IPS DF 4.7 (cell line): ENCODE measurements at regions not wholly inside any gene's neighbourhood (a gene's known extent, or its start where the extent isn't known, plus 50 kb on each side); places are given as distances from the start of the nearest gene placed in this dataset.
"Not testable (repeated sequence)": the region's sequence is repeated elsewhere in the genome, so short reads cannot be mapped to it uniquely, and the experiment has no call there.

Source experiments
- DNase-seq: peaks from one replicate; pipeline ENCODE4 v3.0.0-alpha.2; 2013; ENCODE audit warnings: low spot score; ENCODE audit errors: extremely low read depth

- not testable (repeated sequence) for DNase-seq
Observed at GRCh38 chr2:111395350-111396128, 274.8 kb downstream of the BCL2L11 start.

GRCh38 chr2:111400598-111401253, 280.0 kb downstream of the BCL2L11 start:
- not testable (repeated sequence) for DNase-seq

DNA sequence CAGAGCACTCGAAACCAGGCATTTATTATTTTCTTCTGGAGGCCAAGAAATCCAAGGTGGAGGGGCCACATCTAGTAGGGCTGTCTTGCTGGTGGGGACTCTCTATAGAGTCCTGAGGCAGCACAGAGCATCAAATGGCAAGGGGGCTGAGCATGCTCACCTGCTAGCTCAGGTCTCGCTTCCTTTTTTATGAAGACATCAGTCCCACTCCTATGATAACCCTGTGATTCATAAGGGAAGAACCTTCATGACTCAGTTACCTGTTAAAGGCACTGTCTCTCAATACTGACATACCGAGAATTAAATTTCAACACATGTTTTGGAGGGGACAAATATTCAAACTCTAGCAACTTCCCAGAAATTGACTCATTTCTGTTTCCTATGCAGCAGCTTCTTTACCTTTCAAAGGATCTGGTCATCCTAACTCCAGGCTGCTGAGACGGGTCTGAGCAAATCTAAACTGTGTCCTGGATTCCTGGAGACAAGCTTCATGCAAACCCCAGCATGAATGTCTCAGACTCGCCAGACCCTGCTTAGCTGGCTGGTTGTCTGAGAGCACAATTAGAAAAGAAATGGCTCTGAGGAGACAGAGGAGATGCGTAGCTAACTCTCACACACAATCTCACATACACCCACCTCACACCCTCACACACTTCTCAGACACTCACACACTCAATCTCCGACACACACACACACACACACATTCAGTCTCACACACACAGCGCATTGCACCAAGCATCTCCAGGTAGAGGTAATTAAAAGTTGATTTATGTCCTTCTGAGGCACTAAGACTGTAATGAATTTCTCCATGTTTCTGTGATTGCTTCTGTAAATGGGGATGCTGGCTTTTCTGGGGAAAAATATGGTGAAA, 280.8 kb downstream of the BCL2L11 start:
- not testable (repeated sequence) for DNase-seq

- DNase-seq, result not testable (repeated sequence)
Observed at GRCh38 chr2:111402450-111402849, 281.7 kb downstream of the BCL2L11 start.

- DNase-seq, result not testable (repeated sequence)
Observed at GRCh38 chr2:111403287-111403686, 282.6 kb downstream of the BCL2L11 start.

- DNase-seq, result not testable (repeated sequence)
Observed at GRCh38 chr2:111406616-111407015, 285.9 kb downstream of the BCL2L11 start.

GRCh38 chr2:111407632-111408194, 287.0 kb downstream of the BCL2L11 start:
- not testable (repeated sequence) for DNase-seq

GRCh38 chr2:111410868-111411406, 290.2 kb downstream of the BCL2L11 start:
- not testable (repeated sequence) for DNase-seq

DNA sequence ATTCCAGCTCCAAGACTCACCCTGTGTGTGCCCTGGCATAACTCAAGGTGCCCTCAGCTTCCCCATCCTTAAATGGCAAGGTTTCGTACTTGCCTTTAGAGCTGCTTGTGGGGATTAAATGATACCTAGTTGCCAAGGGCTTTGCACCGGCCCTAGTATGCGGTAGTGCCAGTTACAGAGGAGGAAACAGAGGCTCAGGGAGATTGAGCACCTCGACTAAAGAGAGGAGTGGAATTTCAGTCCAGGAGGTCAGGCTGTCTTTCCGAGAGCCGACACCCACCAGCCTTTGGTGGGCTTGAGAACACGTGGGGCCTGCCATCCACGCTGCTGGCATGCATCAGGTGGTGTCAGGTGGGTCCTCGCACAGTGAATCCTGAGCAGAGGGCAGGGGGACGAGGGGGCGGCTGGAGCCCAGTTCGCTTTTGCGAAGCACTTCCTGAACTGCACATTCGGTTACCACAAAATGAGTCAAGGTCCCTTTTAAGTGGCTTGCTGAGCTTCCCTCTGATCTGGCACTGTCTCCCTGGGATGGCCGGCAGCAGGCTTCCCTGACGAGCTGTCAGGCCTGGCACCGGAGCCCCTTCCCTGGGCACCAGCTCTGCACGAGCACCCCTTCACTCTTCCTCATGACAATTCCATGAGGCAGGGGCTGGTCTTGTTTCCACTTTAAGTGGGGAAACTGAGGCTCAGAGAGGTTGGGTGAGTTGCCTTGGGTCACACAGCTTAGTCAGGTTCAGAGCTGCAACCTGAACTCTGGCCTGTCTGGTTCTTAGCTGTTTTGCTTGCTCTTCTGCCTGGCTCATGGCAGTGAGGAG, 291.4 kb downstream of the BCL2L11 start:
- not testable (repeated sequence) for DNase-seq

DNA sequence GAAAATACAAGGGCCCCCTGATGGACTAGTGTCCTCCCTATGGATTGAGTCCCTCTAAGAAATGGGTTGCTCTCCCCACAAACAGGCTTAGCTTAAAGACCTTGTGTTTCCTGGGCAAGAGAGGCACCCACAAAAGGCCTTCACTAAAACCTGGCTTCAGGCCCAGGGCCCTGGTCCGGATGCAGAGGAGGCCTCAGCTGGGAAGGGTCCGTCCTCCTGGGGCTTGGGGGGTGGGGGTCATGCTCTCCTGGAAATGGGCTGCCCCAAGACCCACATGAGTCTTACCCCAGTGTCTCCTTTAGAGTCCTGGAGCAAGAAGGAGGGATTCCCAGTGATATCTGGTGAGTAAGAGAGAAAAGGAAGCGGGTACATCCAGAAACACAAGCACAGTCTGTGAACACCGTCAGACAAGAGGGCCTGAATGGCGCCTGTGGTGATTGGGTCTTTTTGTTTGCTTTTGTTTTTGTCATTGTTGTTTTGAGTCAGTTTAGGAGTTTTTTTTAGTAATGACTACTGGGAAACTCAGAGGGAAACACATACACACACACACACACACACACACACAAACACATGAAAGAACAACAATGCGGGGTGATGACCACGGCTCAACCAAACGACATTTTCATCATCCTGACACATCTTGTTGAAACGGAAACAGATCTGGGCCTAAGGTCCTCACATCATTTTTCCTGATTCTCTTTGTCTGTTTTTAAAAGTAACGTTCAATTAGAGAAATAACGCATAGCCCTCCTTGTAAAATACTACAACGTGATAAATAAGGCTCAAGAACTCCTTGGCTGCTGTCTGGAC, 292.3 kb downstream of the BCL2L11 start:
- not testable (repeated sequence) for DNase-seq

GRCh38 chr2:111413950-111414349, 293.2 kb downstream of the BCL2L11 start:
- not testable (repeated sequence) for DNase-seq

DNA sequence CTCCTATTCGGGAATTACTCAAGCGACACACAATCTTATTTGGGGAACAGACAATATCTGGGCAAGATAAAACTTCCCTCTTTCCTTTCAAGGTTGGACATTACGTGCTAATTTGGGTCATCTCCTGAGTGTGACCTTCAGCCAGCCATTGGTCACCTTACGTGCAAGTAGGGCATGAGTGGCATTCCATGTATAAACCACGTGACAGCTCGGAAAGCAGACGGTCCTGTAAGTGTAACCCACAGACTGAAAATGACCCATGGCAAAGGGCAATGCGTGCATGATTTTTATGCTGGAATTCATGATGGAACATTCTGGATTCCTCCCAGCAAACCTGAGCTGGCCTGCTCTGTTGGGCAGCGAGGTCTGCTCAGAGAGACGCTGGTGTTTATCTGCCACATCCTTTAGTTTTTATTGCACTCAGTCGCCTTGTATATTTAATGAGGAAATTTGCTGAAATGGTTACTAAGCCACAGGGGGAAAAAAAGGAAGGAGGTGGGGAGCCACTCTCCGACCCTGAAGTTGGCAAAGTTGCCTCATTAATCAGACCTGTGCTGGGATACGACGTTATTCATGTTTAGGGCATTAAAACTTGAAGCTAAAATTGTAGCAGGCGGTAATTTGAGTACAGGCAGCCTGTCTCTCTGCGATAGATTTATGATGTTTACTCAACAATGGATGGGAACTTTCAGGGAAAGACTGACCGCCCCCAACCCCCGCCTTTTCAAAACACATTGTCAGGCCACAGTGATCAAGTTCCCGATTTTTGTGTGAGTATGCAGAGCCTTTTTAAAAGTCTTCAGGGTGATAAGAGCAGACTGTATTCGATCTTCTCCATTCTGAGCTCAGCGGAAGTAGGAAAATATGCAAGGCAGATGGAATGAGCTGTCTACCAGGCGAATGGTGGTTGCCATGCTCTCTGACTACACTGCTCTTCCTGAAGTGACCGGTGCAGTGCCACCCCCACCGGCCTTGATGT, 295.3 kb downstream of the BCL2L11 start:
- DNase-seq, result not testable (repeated sequence)

DNA sequence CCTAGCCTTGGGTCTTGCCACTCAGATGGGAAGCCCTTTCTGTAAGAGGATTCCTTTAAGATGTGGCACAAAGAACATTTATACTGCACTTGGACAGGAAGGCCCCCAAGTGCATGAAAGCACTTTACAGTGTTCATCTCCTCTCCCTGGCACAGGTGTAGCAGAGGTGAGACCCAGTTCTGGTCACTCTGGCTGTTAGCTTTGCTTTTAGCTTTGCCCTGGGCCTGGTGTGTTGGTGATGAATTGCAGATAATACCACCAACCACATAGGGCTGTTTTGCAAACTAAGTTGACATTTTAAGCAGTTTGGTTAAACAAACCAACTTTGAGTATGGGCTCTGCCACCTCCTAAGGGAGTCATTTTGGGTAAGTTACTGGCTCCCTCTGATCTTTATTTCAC, 296.3 kb downstream of the BCL2L11 start:
- not testable (repeated sequence) for DNase-seq

GRCh38 chr2:111418091-111418875, 297.6 kb downstream of the BCL2L11 start:
- not testable (repeated sequence) for DNase-seq

DNA sequence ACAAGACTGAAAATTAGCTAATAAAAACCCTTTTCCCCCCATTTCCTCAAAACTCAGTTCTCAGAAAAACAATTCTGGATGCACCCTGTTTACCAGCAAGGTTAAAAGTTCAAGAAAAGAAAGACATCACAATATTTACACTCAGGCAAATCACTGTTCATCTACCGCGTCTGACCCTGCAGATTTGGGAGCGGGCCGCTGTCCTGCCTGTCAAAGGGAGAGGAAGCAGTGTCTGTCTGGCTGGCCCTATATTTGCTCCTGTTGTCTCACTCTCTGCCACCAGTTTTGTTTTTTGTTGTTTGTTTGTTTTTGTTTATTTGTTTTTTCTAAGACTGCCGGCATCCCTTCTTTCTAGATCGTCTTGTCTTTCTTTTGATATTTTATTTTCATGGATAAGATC, 299.4 kb downstream of the BCL2L11 start:
- not testable (repeated sequence) for DNase-seq

GRCh38 chr2:111420835-111421234, 300.1 kb downstream of the BCL2L11 start:
- DNase-seq, result not testable (repeated sequence)

DNA sequence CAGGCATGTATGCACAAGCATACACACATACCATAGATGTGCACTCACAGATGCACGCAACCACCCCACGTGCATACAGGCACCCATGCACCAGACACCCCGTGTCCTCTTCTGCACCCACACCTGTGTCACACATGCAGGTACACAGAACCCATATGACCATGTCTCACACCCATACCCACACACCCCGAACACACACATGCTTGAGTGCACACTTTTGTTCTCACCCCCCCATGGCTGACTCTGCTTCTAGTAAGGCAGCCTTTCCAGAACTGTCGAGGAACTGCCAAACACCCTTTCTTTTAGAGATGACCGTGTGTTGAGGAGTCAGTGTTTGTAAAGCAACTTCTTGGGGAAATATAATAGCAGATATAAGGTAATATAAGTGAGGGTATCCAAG, 301.2 kb downstream of the BCL2L11 start:
- not testable (repeated sequence) for DNase-seq
